Mucosa of rectum (tissue), 2 donors: ENCODE measurements at regions not wholly inside any gene's neighbourhood (a gene's known extent, or its start where the extent isn't known, plus 50 kb on each side); places are given as distances from the start of the nearest gene placed in this dataset.

Experiments used
- H3K27ac ChIP-seq, 2 donors: one replicate each; pipeline ENCODE4 v1.7.0; 2013; ENCODE audit warnings: inconsistent platforms in 2 of 2, low read depth in 2 of 2, low read length in 2 of 2
- H3K27me3 ChIP-seq, 2 donors: one replicate each; pipeline ENCODE4 v1.7.0; 2013; ENCODE audit warnings: low read length in 2 of 2; ENCODE audit not compliant: control insufficient read depth in 2 of 2, insufficient read depth in 2 of 2
- H3K36me3 ChIP-seq, 2 donors: one replicate each; pipeline ENCODE4 v1.7.0; 2013; ENCODE audit warnings: low read length in 2 of 2; ENCODE audit not compliant: control insufficient read depth in 2 of 2, insufficient read depth in 2 of 2
- H3K4me1 ChIP-seq, 2 donors: one replicate each; pipeline ENCODE4 v1.7.0; 2013; ENCODE audit warnings: low read length in 2 of 2, mild to moderate bottlenecking in 1 of 2; ENCODE audit not compliant: control insufficient read depth in 2 of 2, insufficient read depth in 2 of 2
- H3K4me3 ChIP-seq, 2 donors: one replicate each; pipeline ENCODE4 v1.7.0; 2013; ENCODE audit warnings: low read length in 2 of 2
- H3K9ac ChIP-seq, 2 donors: one replicate each; pipeline ENCODE4 v1.7.0; 2013; ENCODE audit warnings: low read length in 2 of 2, low read depth in 1 of 2, mild to moderate bottlenecking in 1 of 2
- H3K9me3 ChIP-seq, 2 donors: one replicate each; pipeline ENCODE4 v1.7.0; 2013; ENCODE audit warnings: low read length in 2 of 2; ENCODE audit not compliant: control insufficient read depth in 2 of 2
- donor health status: healthy.
- donor health status: Normal muscosa, but diverticular disease.

DNA sequence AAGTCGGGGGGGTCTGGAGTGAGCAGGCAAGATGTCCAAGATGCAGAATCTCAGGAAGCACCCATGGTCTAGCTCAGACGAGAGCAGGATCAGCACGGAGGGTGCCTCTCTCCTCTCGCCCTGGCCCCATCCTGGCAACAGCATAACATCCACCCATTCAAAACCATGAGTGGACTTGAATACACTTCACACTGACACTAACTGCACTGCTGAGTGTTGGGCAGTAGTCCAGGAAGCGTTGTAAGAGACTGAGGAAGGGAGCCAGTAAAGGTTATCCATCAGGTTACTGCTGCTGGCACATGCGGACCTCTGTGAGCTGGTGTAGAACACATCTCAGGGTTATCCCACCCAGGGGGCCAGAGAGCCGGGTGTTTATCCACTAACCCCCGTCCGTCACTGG is 131.0 kb upstream of the TOPAZ1 start:
- Histone ChIP-seq H3K4me1 (no peaks in the 10 kb centered on the region), H3K9me3 (no peaks in the 10 kb centered on the region), H3K27me3 (peaks cover 0 to 4% of the 10 kb centered on the region in 2 donors), H3K4me3 (no peak overlapping the region), H3K36me3 (no peaks in the 10 kb centered on the region), H3K9ac (no peak overlapping the region), H3K27ac (no peak overlapping the region)

DNA sequence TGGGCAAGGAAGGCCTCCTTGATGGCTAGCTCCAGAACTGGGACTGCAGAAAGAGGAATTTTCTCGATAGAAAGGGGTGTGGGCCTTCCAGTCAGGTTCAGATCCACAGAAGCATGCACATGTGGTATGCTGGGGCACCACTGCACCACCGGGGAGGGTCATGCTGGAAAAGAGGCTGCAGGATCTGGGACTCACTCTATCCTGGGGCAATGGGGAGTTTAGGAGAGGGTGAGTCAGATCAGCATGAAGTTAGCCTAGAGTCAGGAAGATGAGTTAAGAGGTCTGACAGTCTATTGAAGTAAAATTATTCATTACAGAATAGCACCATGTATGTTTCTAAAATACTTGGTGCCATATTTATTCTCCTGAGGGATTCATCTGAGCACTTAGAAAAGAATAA is 130.2 kb upstream of the TOPAZ1 start:
- H3K36me3 ChIP-seq, result no peaks in the 10 kb centered on the region
- no peak overlapping the region for H3K27ac ChIP-seq
- H3K9me3 ChIP-seq, result no peaks in the 10 kb centered on the region
- no peak overlapping the region for H3K9ac ChIP-seq
- H3K4me3 ChIP-seq, result no peak overlapping the region
- peaks cover 0 to 4% of the 10 kb centered on the region in 2 donors for H3K27me3 ChIP-seq
- no peaks in the 10 kb centered on the region for H3K4me1 ChIP-seq

DNA sequence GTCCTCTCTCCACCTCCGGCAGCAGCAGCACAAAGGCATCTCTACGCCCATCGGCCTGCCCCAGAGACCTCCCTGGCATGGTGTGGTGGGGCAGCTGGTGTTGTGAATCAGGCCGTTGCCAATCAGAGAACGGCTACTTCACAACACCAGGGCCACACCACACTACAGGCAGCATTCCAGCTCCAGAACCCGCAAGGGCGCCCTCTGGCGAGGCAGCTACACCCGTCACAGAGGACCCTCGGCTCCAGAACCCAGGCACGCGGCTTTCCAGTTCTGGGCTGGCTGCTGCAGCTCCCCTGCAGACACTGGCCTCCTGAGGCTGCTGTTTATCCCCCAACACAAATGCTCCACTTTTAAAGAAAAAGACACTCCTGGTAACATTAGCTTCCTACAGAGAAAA is 127.5 kb upstream of the TOPAZ1 start:
- Histone ChIP-seq H3K9ac (no peak overlapping the region), H3K4me3 (no peak overlapping the region), H3K27ac (no peak overlapping the region), H3K27me3 (peaks cover 4 to 5% of the 10 kb centered on the region in 2 donors), H3K36me3 (no peaks in the 10 kb centered on the region), H3K4me1 (no peaks in the 10 kb centered on the region), H3K9me3 (no peaks in the 10 kb centered on the region)

DNA sequence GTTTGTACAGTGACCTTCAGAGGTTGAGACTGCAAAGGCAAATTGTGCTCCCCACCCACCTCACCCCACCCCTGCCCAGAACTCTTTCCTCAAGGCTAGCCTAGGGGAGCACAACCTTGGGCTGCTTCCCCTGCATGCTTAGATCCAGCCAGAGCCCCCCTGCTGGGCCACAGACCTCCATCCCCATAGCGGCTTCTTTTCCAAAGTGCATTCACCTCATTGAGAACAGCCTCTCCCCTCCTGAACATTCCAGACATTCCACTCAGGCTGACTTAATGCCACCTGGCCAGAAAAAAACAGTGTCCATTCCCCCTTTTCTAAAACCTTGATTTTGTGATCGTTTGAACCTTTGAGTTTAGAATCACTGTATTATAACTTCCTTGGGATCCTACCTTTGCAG is 124.4 kb upstream of the TOPAZ1 start:
- Histone ChIP-seq H3K4me1 (no peaks in the 10 kb centered on the region), H3K9ac (no peak overlapping the region), H3K27ac (no peak overlapping the region), H3K27me3 (peaks cover 4 to 7% of the 10 kb centered on the region in 2 donors), H3K36me3 (no peaks in the 10 kb centered on the region), H3K4me3 (no peak overlapping the region), H3K9me3 (no peaks in the 10 kb centered on the region)

DNA sequence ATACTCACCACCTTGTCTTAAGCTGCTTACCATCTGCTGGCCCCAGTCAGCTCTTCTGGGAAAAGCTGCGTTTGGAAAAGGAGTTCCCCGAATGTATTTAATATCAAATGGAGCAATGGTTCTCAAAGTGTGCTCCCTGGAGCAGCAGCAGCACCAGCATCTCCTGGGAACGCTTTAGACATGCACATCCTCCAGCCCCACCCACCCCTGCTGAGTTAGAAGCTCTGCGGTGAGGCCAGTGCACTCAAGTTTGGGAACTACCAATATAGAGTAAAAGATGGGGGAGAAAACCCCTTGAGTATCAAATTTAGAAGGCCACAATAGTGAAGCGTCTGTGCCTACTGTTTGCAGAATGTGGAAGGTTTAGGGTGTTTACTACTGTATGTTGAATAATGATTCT is 124.0 kb upstream of the TOPAZ1 start:
- Histone ChIP-seq H3K4me1 (no peaks in the 10 kb centered on the region), H3K27me3 (peaks cover 4 to 7% of the 10 kb centered on the region in 2 donors), H3K4me3 (no peak overlapping the region), H3K9me3 (no peaks in the 10 kb centered on the region), H3K36me3 (no peaks in the 10 kb centered on the region), H3K27ac (no peak overlapping the region), H3K9ac (no peak overlapping the region)

DNA sequence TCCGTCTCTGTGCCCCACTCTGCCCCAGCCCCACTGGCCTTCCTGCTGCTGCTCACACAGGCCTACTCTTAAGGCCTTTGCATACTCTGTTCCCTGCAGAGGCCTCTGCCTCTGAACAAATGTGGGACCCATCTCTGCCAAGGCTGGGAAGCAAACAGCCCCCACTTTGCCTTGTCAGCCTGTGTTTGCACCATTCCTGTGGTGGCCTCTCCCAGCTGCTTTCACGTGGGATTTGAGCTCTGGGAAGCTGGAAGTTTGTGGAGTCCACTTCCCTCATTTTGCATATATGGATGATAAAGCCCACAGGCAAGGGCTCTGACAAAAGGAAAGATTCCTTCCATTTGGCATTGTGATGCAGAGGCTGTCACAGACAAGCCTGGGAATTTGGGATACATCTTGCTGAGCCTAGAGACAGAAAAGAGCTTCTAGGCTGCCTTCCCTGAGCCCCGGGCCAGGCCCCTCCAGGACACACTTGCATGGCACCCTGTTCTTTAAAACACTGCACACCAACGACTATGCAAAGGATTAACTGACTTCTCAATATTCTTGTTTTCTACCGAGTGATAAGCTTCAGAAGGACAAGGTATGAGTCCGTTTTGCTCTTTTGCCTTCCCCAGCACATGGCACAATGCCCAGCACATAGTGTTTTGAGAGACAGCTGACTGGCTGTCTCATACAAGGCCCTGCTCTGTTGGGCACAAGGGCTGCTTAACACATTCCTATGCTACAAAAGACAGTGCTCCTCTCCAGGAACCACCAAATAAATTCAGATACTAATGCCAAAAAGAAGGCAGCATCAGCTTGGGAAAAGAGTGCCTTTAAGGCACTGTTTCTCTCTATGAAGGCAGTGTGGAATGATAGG is 120.7 kb upstream of the TOPAZ1 start:
- H3K9ac ChIP-seq, result no peak overlapping the region
- no peaks in the 10 kb centered on the region for H3K9me3 ChIP-seq
- H3K27ac ChIP-seq, result no peak overlapping the region
- H3K4me1 ChIP-seq, result no peaks in the 10 kb centered on the region
- H3K27me3 ChIP-seq, result peaks cover 0 to 7% of the 10 kb centered on the region in 2 donors
- H3K36me3 ChIP-seq, result no peaks in the 10 kb centered on the region
- H3K4me3 ChIP-seq, result no peak overlapping the region

DNA sequence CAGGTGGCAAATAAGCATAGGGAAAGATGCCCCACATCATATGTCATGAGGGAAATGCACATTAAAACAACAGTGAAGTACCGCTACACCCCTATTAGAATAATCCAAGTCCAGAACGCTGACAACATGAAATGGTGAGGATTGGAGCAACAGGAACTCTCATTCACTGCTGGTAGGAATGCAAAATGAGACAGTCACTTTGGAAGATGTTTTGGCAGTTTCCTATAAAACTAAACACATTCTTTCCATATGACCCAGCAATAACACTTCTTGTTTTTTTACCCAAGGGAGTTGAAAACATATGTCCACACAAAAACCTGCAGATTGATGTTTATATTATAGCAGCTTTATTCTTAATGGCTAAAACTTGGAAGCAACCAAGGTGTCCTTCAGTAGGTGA is 116.4 kb upstream of the TOPAZ1 start:
- no peak overlapping the region for H3K4me3 ChIP-seq
- no peak overlapping the region for H3K9ac ChIP-seq
- H3K27me3 ChIP-seq, result no peaks in the 10 kb centered on the region
- no peaks in the 10 kb centered on the region for H3K36me3 ChIP-seq
- no peaks in the 10 kb centered on the region for H3K9me3 ChIP-seq
- H3K4me1 ChIP-seq, result no peaks in the 10 kb centered on the region
- H3K27ac ChIP-seq, result no peak overlapping the region

DNA sequence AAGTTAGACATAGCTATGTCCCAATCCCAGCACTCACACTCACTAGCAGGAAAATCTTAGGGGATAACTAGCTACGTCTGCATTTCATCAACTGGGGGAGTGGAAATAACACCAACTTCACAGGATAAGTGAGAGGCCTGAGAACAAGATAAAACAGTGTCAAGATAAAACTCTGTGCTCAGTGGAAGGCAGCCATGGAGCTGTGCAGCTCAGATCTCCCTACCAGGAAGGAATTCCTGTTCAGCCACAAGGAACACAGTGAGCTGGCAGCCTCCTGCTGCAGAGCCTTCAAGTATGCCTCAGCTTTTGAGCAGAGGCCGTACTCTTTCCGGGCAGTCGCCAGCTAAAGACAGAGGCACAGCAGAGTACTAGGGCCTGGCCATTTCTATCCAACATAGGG is 115.8 kb upstream of the TOPAZ1 start:
- Histone ChIP-seq H3K9me3 (no peaks in the 10 kb centered on the region), H3K27me3 (no peaks in the 10 kb centered on the region), H3K36me3 (no peaks in the 10 kb centered on the region), H3K4me3 (no peak overlapping the region), H3K9ac (no peak overlapping the region), H3K4me1 (no peaks in the 10 kb centered on the region), H3K27ac (no peak overlapping the region)

DNA sequence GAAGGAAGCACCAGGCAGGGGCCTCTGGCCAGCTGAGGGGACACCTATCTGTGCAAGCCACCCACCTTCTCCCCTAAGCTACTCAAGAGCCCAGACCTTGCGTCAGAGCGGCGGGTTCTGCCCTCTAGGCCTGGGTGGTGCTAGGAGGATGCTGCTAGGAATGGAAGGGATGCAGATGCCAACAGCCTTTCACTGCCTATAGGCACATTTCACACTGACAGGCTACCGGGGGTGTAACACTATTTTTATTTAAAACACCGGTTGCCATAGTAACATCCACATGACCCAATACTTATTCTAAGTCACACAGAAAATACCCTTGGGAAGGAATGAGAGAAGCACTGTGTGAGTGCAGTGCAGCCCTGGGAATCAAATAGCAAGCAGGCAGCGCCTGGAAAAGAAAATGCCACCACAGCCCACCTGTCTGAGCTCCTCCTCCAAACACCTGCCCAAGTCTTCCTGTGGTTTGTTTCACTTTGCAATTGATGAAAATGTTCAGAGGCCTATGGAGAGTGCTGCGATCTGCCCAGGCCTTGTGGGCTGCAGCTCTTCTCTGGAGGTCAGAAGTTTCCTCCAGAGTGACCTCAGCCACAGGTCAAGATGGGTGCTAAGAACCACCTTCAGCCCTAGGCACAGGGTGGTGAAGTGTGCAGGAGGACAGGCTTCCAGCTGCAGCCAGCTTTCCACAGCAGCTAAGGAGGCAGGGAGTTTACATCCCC is 113.5 kb upstream of the TOPAZ1 start:
- H3K4me1 ChIP-seq, result no peaks in the 10 kb centered on the region
- H3K36me3 ChIP-seq, result no peaks in the 10 kb centered on the region
- H3K9me3 ChIP-seq, result no peaks in the 10 kb centered on the region
- peak overlapping the region in 1 of 2 donors; percentile 6 for H3K27ac ChIP-seq
- H3K4me3 ChIP-seq, result no peak overlapping the region
- H3K27me3 ChIP-seq, result no peaks in the 10 kb centered on the region
- H3K9ac ChIP-seq, result no peak overlapping the region

DNA sequence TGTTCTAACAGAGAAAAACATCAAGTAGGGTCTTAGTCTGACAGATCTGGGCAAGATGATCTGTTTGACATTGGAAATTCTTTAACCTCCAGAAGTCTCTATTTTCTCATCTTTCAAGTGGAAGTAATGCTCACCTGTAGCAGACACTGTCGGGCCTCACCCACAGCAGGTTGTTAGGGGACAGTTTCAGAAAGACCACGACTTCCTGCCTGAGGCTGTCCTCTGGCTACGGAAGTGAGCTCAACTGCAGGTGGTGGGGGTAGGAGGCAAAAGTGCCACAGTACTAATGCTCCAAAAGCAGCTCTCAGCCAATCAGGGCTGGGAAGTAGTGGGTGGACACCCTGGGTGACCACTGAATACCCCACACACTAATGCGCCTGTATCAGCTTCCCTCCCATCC is 111.4 kb upstream of the TOPAZ1 start:
- H3K27ac ChIP-seq, result no peak overlapping the region
- no peaks in the 10 kb centered on the region for H3K27me3 ChIP-seq
- no peaks in the 10 kb centered on the region for H3K4me1 ChIP-seq
- H3K9me3 ChIP-seq, result no peaks in the 10 kb centered on the region
- no peak overlapping the region for H3K9ac ChIP-seq
- H3K4me3 ChIP-seq, result no peak overlapping the region
- no peaks in the 10 kb centered on the region for H3K36me3 ChIP-seq
